ENCODE measurements at regions not wholly inside any gene's neighbourhood (a gene's known extent, or its start where the extent isn't known, plus 50 kb on each side); places are given as distances from the start of the nearest gene placed in this dataset.

- DNase-seq, result no peak
Measured at GRCh38 chr9:84136119-84136868, 155.7 kb downstream of the RMI1 start.

GRCh38 chr9:84137968-84138367 is 157.4 kb downstream of the RMI1 start:
- no peak for DNase-seq

GRCh38 chr9:84138541-84138940 is 157.9 kb downstream of the RMI1 start:
- DNase-seq, result no peak

- DNase-seq, result no peak
Measured at GRCh38 chr9:84139296-84140070, 158.9 kb downstream of the RMI1 start.

- DNase-seq, result no peak
Measured at GRCh38 chr9:84140535-84141101, 160.0 kb downstream of the RMI1 start.

- no peak for DNase-seq
Measured at GRCh38 chr9:84141741-84142370, 161.3 kb downstream of the RMI1 start.

GRCh38 chr9:84145031-84145430 is 164.4 kb downstream of the RMI1 start:
- no peak for DNase-seq

- DNase-seq, result no peak
Measured at GRCh38 chr9:84145780-84146179, 165.2 kb downstream of the RMI1 start.

GRCh38 chr9:84146893-84147710 is 166.5 kb downstream of the RMI1 start:
- no peak for DNase-seq

- no peak for DNase-seq
Measured at GRCh38 chr9:84151236-84151635, 170.6 kb downstream of the RMI1 start.

- DNase-seq, result no peak
Measured at GRCh38 chr9:84151640-84152039, 171.0 kb downstream of the RMI1 start.

GRCh38 chr9:84152204-84152603 is 171.6 kb downstream of the RMI1 start:
- DNase-seq, result no peak

- DNase-seq, result no peak
Measured at GRCh38 chr9:84153885-84154284, 173.3 kb downstream of the RMI1 start.

- DNase-seq, result no peak
Measured at GRCh38 chr9:84154320-84154719, 173.7 kb downstream of the RMI1 start.

- DNase-seq, result no peak
Measured at GRCh38 chr9:84163052-84163650, 177.4 kb downstream of the SLC28A3 start.

GRCh38 chr9:84166891-84167290 is 173.7 kb downstream of the SLC28A3 start:
- no peak for DNase-seq

GRCh38 chr9:84169240-84169639 is 171.3 kb downstream of the SLC28A3 start:
- peak; percentile 10 to 16 for DNase-seq

- peak; percentile 67 to 91 for DNase-seq
Measured at GRCh38 chr9:84170521-84171141, 169.9 kb downstream of the SLC28A3 start.

GRCh38 chr9:84173961-84174360 is 166.6 kb downstream of the SLC28A3 start:
- DNase-seq, result no peak

- DNase-seq, result no peak
Measured at GRCh38 chr9:84174486-84174885, 166.1 kb downstream of the SLC28A3 start.

- no peak for DNase-seq
Measured at GRCh38 chr9:84177407-84177806, 163.2 kb downstream of the SLC28A3 start.

GRCh38 chr9:84179531-84179930 is 161.0 kb downstream of the SLC28A3 start:
- DNase-seq, result no peak
